Vagina (tissue), 2 donors: ENCODE measurements at regions not wholly inside any gene's neighbourhood (a gene's known extent, or its start where the extent isn't known, plus 50 kb on each side); places are given as distances from the start of the nearest gene placed in this dataset.
"Not testable (repeated sequence)": the region's sequence is repeated elsewhere in the genome, so short reads cannot be mapped to it uniquely, and the experiment has no call there.

ENCODE experiments used
- CTCF ChIP-seq, 3 experiments: fragments of 450-650 bp in 2 of 3; fragments of 200-600 bp in 1 of 3; sonication (generic) in 1 of 3; IDR thresholded peaks; one replicate each; pipeline ENCODE4 v1.5.1; 2017 to 2019; ENCODE audit warnings: antibody characterized with exemption in 3 of 3, mild to moderate bottlenecking in 2 of 3, moderate library complexity in 2 of 3
- POLR2A ChIP-seq, 2 donors: fragments of 450-650 bp; IDR thresholded peaks; one replicate each; pipeline ENCODE4 v1.6.1; 2017; ENCODE audit warnings: antibody characterized with exemption in 2 of 2, mild to moderate bottlenecking in 2 of 2, moderate library complexity in 2 of 2
- POLR2AphosphoS5 ChIP-seq, 2 donors: sonication (generic); formaldehyde crosslinking; IDR thresholded peaks; one replicate each; pipeline ENCODE4 v1.9.0; 2017; ENCODE audit warnings: antibody characterized with exemption in 2 of 2, mild to moderate bottlenecking in 2 of 2, low read depth in 1 of 2; ENCODE audit not compliant: insufficient read depth in 1 of 2

DNA sequence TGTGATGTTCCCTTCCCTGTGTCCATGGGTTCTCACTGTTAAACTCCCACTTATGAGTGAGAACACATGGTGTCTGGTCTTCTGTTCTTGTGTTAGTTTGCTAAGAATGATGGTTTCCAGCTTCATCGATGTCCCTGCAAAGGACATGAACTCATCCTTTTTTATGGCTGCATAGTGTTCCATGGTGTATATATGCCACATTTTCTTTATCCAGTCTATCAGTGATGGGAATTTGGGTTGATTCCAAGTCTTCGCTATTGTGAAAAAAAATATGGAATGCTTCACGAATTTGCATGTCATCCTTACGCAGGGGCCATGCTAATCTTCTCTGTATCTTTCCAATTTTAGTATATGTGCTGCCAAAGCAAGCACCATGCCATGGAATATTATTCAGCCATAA is 75.4 kb downstream of the TMEM130 start:
- not testable (repeated sequence) for TF ChIP-seq CTCF (IDR thresholded peaks at IDR 0.05); POLR2AphosphoS5 (IDR thresholded peaks at IDR 0.05; ENCODE audit: insufficient read depth in 1 of 2, low read depth in 1 of 2); POLR2A (IDR thresholded peaks at IDR 0.05)
